ENCODE measurements at regions not wholly inside any gene's neighbourhood (a gene's known extent, or its start where the extent isn't known, plus 50 kb on each side); places are given as distances from the start of the nearest gene placed in this dataset.

- TF ChIP-seq CTCF (IDR thresholded peaks at IDR 0.05; ENCODE audit: control insufficient read depth, insufficient read depth, low read depth, low read length, missing control alignments), result no peak
- no peak overlapping the region for H3K4me3 ChIP-seq (ENCODE audit: control insufficient read depth, low read depth, low read length)
- no peak for DNase-seq (ENCODE audit: low read depth)
These were observed 585.7 kb downstream of the ZNF674 start for GRCh38 chrX:45959567-45959966.

- TF ChIP-seq CTCF (IDR thresholded peaks at IDR 0.05; ENCODE audit: control insufficient read depth, insufficient read depth, low read depth, low read length, missing control alignments), result no peak
- H3K4me3 ChIP-seq (ENCODE audit: control insufficient read depth, low read depth, low read length), result no peak overlapping the region
- DNase-seq (ENCODE audit: low read depth), result no peak
These were observed 588.9 kb downstream of the ZNF674 start for GRCh38 chrX:45956191-45956870.

- H3K4me3 ChIP-seq (ENCODE audit: control insufficient read depth, low read depth, low read length), result no peak overlapping the region
- no peak for TF ChIP-seq CTCF (IDR thresholded peaks at IDR 0.05; ENCODE audit: control insufficient read depth, insufficient read depth, low read depth, low read length, missing control alignments)
- DNase-seq (ENCODE audit: low read depth), result no peak
These were observed 589.6 kb downstream of the ZNF674 start for GRCh38 chrX:45955661-45956060.

GRCh38 chrX:45954026-45954425 is 591.2 kb downstream of the ZNF674 start:
- TF ChIP-seq CTCF (IDR thresholded peaks at IDR 0.05; ENCODE audit: control insufficient read depth, insufficient read depth, low read depth, low read length, missing control alignments), result no peak
- H3K4me3 ChIP-seq (ENCODE audit: control insufficient read depth, low read depth, low read length), result no peak overlapping the region
- DNase-seq (ENCODE audit: low read depth), result no peak

GRCh38 chrX:45952030-45952429 is 593.2 kb downstream of the ZNF674 start:
- DNase-seq (ENCODE audit: low read depth), result no peak

GRCh38 chrX:45935408-45935807 is 609.8 kb downstream of the ZNF674 start:
- H3K4me3 ChIP-seq (ENCODE audit: control insufficient read depth, low read depth, low read length), result no peak overlapping the region
- no peak for TF ChIP-seq CTCF (IDR thresholded peaks at IDR 0.05; ENCODE audit: control insufficient read depth, insufficient read depth, low read depth, low read length, missing control alignments)
- no peak for DNase-seq (ENCODE audit: low read depth)

More at GRCh38 chrX:45952030-45952429, 593.2 kb downstream of the ZNF674 start:
- no peak overlapping the region for H3K4me3 ChIP-seq (ENCODE audit: control insufficient read depth, low read depth, low read length)
- TF ChIP-seq CTCF (IDR thresholded peaks at IDR 0.05; ENCODE audit: control insufficient read depth, insufficient read depth, low read depth, low read length, missing control alignments), result no peak

Data from AG09309 (cell line).